NB4 (cell line): ENCODE measurements at regions not wholly inside any gene's neighbourhood (a gene's known extent, or its start where the extent isn't known, plus 50 kb on each side); places are given as distances from the start of the nearest gene placed in this dataset.

Source experiments
- DNase-seq: peaks from one replicate; pipeline ENCODE4 v3.0.0; 2010; ENCODE audit warnings: low read depth
- H3K4me3 ChIP-seq: one replicate; pipeline ENCODE4 v1.5.1; 2011; ENCODE audit warnings: mild to moderate bottlenecking, low read depth, low read length, moderate library complexity
- CTCF ChIP-seq: IDR thresholded peaks from one replicate; pipeline ENCODE4 v1.5.1; 2012; ENCODE audit warnings: low read depth, low read length
- MAX ChIP-seq: IDR thresholded peaks from 2 replicates; pipeline ENCODE4 v1.6.1; 2011; ENCODE audit warnings: low read depth, low read length
- MYC ChIP-seq: IDR thresholded peaks from 2 replicates; pipeline ENCODE4 v1.6.1; 2011; ENCODE audit warnings: low read depth, low read length
- POLR2A ChIP-seq: IDR thresholded peaks from 2 replicates; pipeline ENCODE4 v1.6.1; 2011; ENCODE audit warnings: mild to moderate bottlenecking; ENCODE audit not compliant: insufficient read length; ENCODE audit errors: extremely low read depth

GRCh38 chr4:53783208-53783859 is 192.0 kb upstream of the LNX1 start:
- TF ChIP-seq MYC (no peak), POLR2A (no peak), MAX (no peak), CTCF (no peak)
- no peak overlapping the region for H3K4me3 ChIP-seq
- no peak for DNase-seq

- TF ChIP-seq POLR2A (no peak), CTCF (no peak), MYC (no peak), MAX (no peak)
- DNase-seq: peak; percentile 23
- no peak overlapping the region for H3K4me3 ChIP-seq
These were observed 191.2 kb upstream of the LNX1 start for GRCh38 chr4:53782458-53782845.

- no peak for TF ChIP-seq MAX
- no peak for TF ChIP-seq POLR2A
- TF ChIP-seq MYC: no peak
- TF ChIP-seq CTCF: no peak
- H3K4me3 ChIP-seq: no peak overlapping the region
- no peak for DNase-seq
These were observed 190.6 kb upstream of the LNX1 start for GRCh38 chr4:53781629-53782457.

GRCh38 chr4:53780736-53781400 is 189.6 kb upstream of the LNX1 start:
- no peak for DNase-seq
- TF ChIP-seq MYC: no peak
- TF ChIP-seq MAX: no peak
- TF ChIP-seq CTCF: no peak
- no peak for TF ChIP-seq POLR2A
- no peak overlapping the region for H3K4me3 ChIP-seq

GRCh38 chr4:53779025-53779424 is 187.7 kb upstream of the LNX1 start:
- no peak overlapping the region for H3K4me3 ChIP-seq
- no peak for TF ChIP-seq MAX
- no peak for TF ChIP-seq POLR2A
- no peak for TF ChIP-seq MYC
- TF ChIP-seq CTCF: no peak
- no peak for DNase-seq
